ENCODE measurements at regions not wholly inside any gene's neighbourhood (a gene's known extent, or its start where the extent isn't known, plus 50 kb on each side); places are given as distances from the start of the nearest gene placed in this dataset.

GRCh38 chr2:7987992-7988391 is 693.9 kb upstream of the ID2 start:
- TF ChIP-seq CTCF (IDR thresholded peaks at IDR 0.05) (no peak), EZH2 (IDR thresholded peaks at IDR 0.05) (no peak)
